Hematopoietic multipotent progenitor cell treated with erythropoietin and hydrocortisone succinate and interleukin-3 and kit ligand, for 4 days (in vitro differentiated cells): ENCODE measurements at regions not wholly inside any gene's neighbourhood (a gene's known extent, or its start where the extent isn't known, plus 50 kb on each side); places are given as distances from the start of the nearest gene placed in this dataset.

Experiments
- DNase-seq: peaks from one replicate; pipeline ENCODE4 v3.0.0-alpha.2; 2015

GRCh38 chr18:64208516-64208915, 59.6 kb upstream of the LINC00305 start:
- no peak for DNase-seq

DNA sequence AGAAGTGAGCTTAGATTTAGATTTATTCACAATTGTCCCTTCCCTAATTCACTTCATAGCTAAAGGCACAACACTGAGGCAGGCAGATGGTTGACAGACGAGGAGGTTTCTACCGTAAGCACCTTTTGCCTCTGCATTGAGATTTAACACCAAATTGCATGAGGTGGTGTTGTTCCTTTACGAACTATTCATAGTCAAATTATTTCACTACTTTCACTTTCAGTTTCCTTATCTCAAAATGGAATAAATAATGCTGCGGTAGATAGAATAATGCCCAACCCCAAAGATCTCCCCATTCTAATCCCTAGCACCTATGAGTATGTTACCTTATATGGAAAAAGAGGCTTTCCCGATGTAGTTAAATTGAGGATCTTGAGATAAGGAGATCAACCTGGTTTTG, 58.9 kb upstream of the LINC00305 start:
- DNase-seq: peak; percentile 27

DNA sequence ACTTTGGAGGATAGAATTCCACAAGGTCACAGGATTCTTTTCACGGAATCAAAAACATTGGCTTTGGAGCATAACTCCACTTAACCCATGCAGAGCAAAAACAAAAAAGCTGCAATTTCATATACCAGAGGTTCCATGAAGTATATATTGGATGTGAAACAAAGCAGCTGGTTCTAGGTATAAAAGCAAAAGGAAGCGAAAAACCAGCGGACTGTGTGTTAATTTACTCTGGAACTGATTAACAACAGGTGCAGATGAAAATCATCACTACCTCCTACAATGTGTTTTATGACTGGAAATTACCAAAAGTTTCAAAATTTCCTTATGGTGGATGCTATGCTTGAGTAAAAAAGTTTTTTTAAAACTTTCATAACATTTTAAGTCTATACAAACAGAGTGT, 54.4 kb upstream of the LINC00305 start:
- no peak for DNase-seq

DNA sequence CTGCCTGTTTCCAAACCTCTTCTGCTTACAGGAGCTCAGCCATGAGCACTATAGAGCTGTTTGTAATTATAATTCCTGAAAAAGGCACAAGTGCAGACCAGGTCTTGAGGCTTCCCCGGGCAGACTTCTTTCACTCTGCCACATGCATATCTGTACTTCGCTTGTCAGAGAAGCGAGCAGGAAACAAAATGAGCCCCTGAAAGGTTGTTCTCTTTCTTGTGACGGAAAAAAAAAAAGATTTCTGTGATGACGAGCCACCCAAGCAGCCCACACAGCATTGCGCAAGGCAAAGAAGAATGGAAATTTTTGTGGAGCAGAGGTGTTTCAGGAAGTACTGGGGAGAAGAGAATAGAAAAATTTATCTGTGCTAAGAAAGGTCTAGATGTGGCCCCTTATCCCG, 54.0 kb upstream of the LINC00305 start:
- peak; percentile 11 for DNase-seq

DNA sequence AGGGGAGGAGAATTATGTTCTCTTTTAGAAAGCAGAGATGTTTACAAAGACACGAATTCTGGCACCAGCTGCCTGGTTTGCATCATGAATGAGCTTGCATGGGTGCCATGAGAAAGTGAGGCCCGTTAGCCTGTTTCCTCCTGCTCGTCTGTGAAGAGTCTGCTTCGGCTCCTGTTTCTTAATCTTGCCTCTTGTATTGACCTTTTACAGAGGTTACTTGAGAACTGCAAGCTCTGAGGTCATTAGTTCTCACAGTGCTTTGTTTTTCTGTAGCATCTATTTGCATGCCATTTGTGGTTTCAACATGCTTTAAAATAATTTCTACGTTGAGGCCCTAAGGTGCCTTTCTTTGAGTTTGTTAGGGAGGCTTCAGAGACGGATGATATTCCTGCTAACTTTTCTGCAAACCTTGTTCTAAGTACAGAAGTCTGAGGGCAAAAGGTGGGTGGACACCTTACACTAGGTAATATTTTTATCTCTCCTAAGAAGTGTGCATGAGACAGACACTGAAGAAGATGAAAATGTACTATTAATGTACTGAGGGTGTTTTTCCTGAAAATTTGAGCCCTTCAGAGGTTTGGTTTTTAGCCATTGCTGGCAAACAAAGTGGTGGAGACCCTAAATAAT, 53.4 kb upstream of the LINC00305 start:
- no peak for DNase-seq

DNA sequence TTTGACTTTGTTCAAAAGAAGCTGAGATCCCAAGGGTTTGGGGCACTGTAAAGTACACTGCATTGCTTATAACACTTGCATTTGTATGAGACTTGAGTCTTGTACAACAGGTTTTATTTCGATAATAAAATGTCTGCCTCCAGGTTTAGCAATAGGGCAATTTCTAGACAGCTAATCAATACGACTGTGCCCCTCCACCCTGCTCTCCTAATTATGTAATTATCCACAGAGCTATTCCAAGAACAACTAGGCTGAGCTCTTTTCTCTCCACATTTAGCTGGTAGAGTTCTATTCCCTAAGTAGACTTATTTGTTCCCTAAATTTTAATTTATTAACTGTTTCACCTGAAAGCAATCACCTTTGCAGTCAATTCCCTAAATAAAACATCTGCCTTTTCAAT, 52.9 kb upstream of the LINC00305 start:
- no peak for DNase-seq

- no peak for DNase-seq
These were observed 50.7 kb upstream of the LINC00305 start for GRCh38 chr18:64199581-64199980.
